Keratinocyte (primary cell): ENCODE measurements at regions not wholly inside any gene's neighbourhood (a gene's known extent, or its start where the extent isn't known, plus 50 kb on each side); places are given as distances from the start of the nearest gene placed in this dataset.

Experiments
- DNase-seq: peaks from one replicate; pipeline ENCODE4 v3.0.0-alpha.2; 2011; ENCODE audit warnings: low read depth, missing footprints, low spot score
- FAIRE-seq: peaks from 2 replicates; lab custom pipeline; 2011; peaks lifted over from hg19 to GRCh38; lab: Jason Lieb, UNC
- H2AFZ ChIP-seq: 2 replicates; pipeline ENCODE4 v1.6.0; 2012; ENCODE audit warnings: low read length, control low read depth, inconsistent platforms; ENCODE audit not compliant: control insufficient read depth
- H3K27ac ChIP-seq: 2 replicates; pipeline ENCODE4 v1.5.1; 2011; ENCODE audit warnings: low read length; ENCODE audit not compliant: control insufficient read depth, insufficient read depth
- H3K27me3 ChIP-seq: 3 replicates; pipeline ENCODE4 v1.6.0; 2011; ENCODE audit warnings: low read length; ENCODE audit not compliant: control insufficient read depth, insufficient read depth; ENCODE audit errors: extremely low read depth
- H3K36me3 ChIP-seq, 2 experiments: 2 replicates in 1 of 2; 3 replicates in 1 of 2; pipeline ENCODE4 v1.5.1; 2011; ENCODE audit warnings: low read length in 2 of 2, mild to moderate bottlenecking in 1 of 2; ENCODE audit not compliant: control insufficient read depth in 2 of 2, insufficient read depth in 2 of 2; ENCODE audit errors: extremely low read depth in 1 of 2
- H3K4me1 ChIP-seq: 3 replicates; pipeline ENCODE4 v1.5.1; 2011; ENCODE audit warnings: low read length; ENCODE audit not compliant: control insufficient read depth, insufficient read depth; ENCODE audit errors: extremely low read depth
- H3K4me2 ChIP-seq: 3 replicates; pipeline ENCODE4 v1.6.0; 2011; ENCODE audit warnings: low read depth, low read length; ENCODE audit not compliant: control insufficient read depth, insufficient read depth; ENCODE audit errors: extremely low read depth
- H3K4me3 ChIP-seq, 3 experiments: fragments of 200-600 bp in 1 of 3; sonication (generic) in 1 of 3; 2 replicates in 2 of 3; 3 replicates in 1 of 3; pipeline ENCODE4 v1.5.1; 2011 to 2016; ENCODE audit warnings: low read length in 3 of 3, mild to moderate bottlenecking in 3 of 3, control low read depth in 2 of 3, inconsistent platforms in 1 of 3, low read depth in 1 of 3, mixed read lengths in 1 of 3, mixed run types in 1 of 3, moderate library complexity in 1 of 3; ENCODE audit not compliant: control insufficient read depth in 2 of 3, insufficient read depth in 2 of 3; ENCODE audit errors: extremely low read depth in 1 of 3
- H3K79me2 ChIP-seq: 2 replicates; pipeline ENCODE4 v1.6.0; 2012; ENCODE audit warnings: low read length; ENCODE audit not compliant: control insufficient read depth, insufficient read depth
- H3K9ac ChIP-seq: 3 replicates; pipeline ENCODE4 v1.6.0; 2011; ENCODE audit warnings: low read length; ENCODE audit not compliant: control insufficient read depth, insufficient read depth; ENCODE audit errors: extremely low read depth
- H3K9me1 ChIP-seq: 3 replicates; pipeline ENCODE4 v1.6.0; 2011; ENCODE audit warnings: low read length; ENCODE audit not compliant: control insufficient read depth, insufficient read depth; ENCODE audit errors: extremely low read depth
- H3K9me3 ChIP-seq: 2 replicates; pipeline ENCODE4 v1.5.1; 2012; ENCODE audit warnings: low read depth, low read length; ENCODE audit not compliant: control insufficient read depth
- H4K20me1 ChIP-seq: 3 replicates; pipeline ENCODE4 v1.6.0; 2011; ENCODE audit warnings: low read length; ENCODE audit not compliant: control insufficient read depth, insufficient read depth; ENCODE audit errors: extremely low read depth
- EZH2 ChIP-seq: IDR thresholded peaks from one replicate; pipeline ENCODE4 v1.6.1; 2012; ENCODE audit warnings: inconsistent platforms, mild to moderate bottlenecking, low read length, moderate library complexity
- dilution Hi-C: fragments of 300-500 bp; cut with MboI; formaldehyde crosslinking; loops from one replicate; pipeline ENCODE4 v1.7.0; 2020; ENCODE audit warnings: low sequenced_read_pairs; ENCODE audit not compliant: extremely low pct_ligation_motif_present
- TF ChIP-seq, protein P1 (sequence below), 3 experiments: IDR thresholded peaks in 1 of 3; conservative IDR thresholded peaks in 1 of 3; optimal IDR thresholded peaks in 1 of 3; 2 replicates in 2 of 3; 3 replicates in 1 of 3; pipeline versions ENCODE3 to v1.5.1; 2011; ENCODE audit warnings: low read length in 3 of 3, mild to moderate bottlenecking in 3 of 3, moderate library complexity in 2 of 3, control low read depth in 1 of 3, inconsistent platforms in 1 of 3; ENCODE audit not compliant: insufficient read depth in 2 of 3; ENCODE audit errors: extremely low read depth in 1 of 3

- no peaks in the 10 kb centered on the region for H3K79me2 ChIP-seq
- TF ChIP-seq, protein P1, sequence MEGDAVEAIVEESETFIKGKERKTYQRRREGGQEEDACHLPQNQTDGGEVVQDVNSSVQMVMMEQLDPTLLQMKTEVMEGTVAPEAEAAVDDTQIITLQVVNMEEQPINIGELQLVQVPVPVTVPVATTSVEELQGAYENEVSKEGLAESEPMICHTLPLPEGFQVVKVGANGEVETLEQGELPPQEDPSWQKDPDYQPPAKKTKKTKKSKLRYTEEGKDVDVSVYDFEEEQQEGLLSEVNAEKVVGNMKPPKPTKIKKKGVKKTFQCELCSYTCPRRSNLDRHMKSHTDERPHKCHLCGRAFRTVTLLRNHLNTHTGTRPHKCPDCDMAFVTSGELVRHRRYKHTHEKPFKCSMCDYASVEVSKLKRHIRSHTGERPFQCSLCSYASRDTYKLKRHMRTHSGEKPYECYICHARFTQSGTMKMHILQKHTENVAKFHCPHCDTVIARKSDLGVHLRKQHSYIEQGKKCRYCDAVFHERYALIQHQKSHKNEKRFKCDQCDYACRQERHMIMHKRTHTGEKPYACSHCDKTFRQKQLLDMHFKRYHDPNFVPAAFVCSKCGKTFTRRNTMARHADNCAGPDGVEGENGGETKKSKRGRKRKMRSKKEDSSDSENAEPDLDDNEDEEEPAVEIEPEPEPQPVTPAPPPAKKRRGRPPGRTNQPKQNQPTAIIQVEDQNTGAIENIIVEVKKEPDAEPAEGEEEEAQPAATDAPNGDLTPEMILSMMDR (optimal IDR thresholded peaks at IDR 0.05 in 1 of 3, IDR thresholded peaks at IDR 0.05 in 1 of 3, conservative IDR thresholded peaks at IDR 0.05 in 1 of 3; ENCODE audit: extremely low read depth in 1 of 3, insufficient read depth in 2 of 3, low read length in 3 of 3): no peak
- no peak for TF ChIP-seq EZH2
- H3K9me3 ChIP-seq: no peaks in the 10 kb centered on the region
- H3K4me1 ChIP-seq: no peaks in the 10 kb centered on the region
- dilution Hi-C loops: no loop called here
- no peaks in the 10 kb centered on the region for H3K27me3 ChIP-seq
- H3K4me3 ChIP-seq: no peak overlapping the region
- no peak overlapping the region for H2AFZ ChIP-seq
- FAIRE-seq: no peak
- H3K9ac ChIP-seq: no peak overlapping the region
- DNase-seq: no peak
- H3K4me2 ChIP-seq: no peak overlapping the region
- H3K9me1 ChIP-seq: no peaks in the 10 kb centered on the region
- H4K20me1 ChIP-seq: no peaks in the 10 kb centered on the region
- no peak overlapping the region for H3K27ac ChIP-seq
- H3K36me3 ChIP-seq: no peaks in the 10 kb centered on the region
Measured at GRCh38 chr3:132840201-132840700, 118.0 kb upstream of the NPHP3 start.

- no peak overlapping the region for H3K27ac ChIP-seq
- H3K9me1 ChIP-seq: no peaks in the 10 kb centered on the region
- no peaks in the 10 kb centered on the region for H3K4me1 ChIP-seq
- no peaks in the 10 kb centered on the region for H4K20me1 ChIP-seq
- H3K36me3 ChIP-seq: no peaks in the 10 kb centered on the region
- FAIRE-seq (no peak), DNase-seq (no peak)
- no peak overlapping the region for H3K4me3 ChIP-seq
- dilution Hi-C loops: no loop called here
- no peaks in the 10 kb centered on the region for H3K79me2 ChIP-seq
- no peak overlapping the region for H3K4me2 ChIP-seq
- no peaks in the 10 kb centered on the region for H3K27me3 ChIP-seq
- TF ChIP-seq, protein P1 (optimal IDR thresholded peaks at IDR 0.05 in 1 of 3, IDR thresholded peaks at IDR 0.05 in 1 of 3, conservative IDR thresholded peaks at IDR 0.05 in 1 of 3; ENCODE audit: extremely low read depth in 1 of 3, insufficient read depth in 2 of 3, low read length in 3 of 3): no peak
- no peak for TF ChIP-seq EZH2
- no peak overlapping the region for H3K9ac ChIP-seq
- H2AFZ ChIP-seq: no peak overlapping the region
- no peaks in the 10 kb centered on the region for H3K9me3 ChIP-seq
Measured at GRCh38 chr3:132838477-132838876, 116.3 kb upstream of the NPHP3 start.
